Effector memory CD4-positive, alpha-beta T cell (primary cell): ENCODE measurements at regions not wholly inside any gene's neighbourhood (a gene's known extent, or its start where the extent isn't known, plus 50 kb on each side); places are given as distances from the start of the nearest gene placed in this dataset.

ENCODE experiments used
- DNase-seq, 3 donors: peaks; one replicate each; pipeline ENCODE4 v3.0.0-alpha.2; 2020
- H3K27ac ChIP-seq: 2 replicates; pipeline ENCODE4 v1.7.0; 2013; ENCODE audit warnings: mild to moderate bottlenecking, low read length, moderate library complexity; ENCODE audit not compliant: insufficient read depth, poor library complexity, severe bottlenecking
- H3K27me3 ChIP-seq: replicated peaks from 2 replicates; pipeline ENCODE4 v1.7.0; 2013; ENCODE audit warnings: mild to moderate bottlenecking, low read length; ENCODE audit not compliant: insufficient read depth, control insufficient read depth, poor library complexity, severe bottlenecking
- H3K36me3 ChIP-seq: 2 replicates; pipeline ENCODE4 v1.7.0; 2013; ENCODE audit warnings: mild to moderate bottlenecking, low read length, moderate library complexity; ENCODE audit not compliant: control insufficient read depth, insufficient read depth
- H3K4me1 ChIP-seq: 2 replicates; pipeline ENCODE4 v1.7.0; 2013; ENCODE audit warnings: low read length, mild to moderate bottlenecking; ENCODE audit not compliant: control insufficient read depth, insufficient read depth, poor library complexity, severe bottlenecking
- H3K4me3 ChIP-seq: 2 replicates; pipeline ENCODE4 v1.7.0; 2013; ENCODE audit warnings: low read length, low read depth, mild to moderate bottlenecking; ENCODE audit not compliant: insufficient read depth, poor library complexity, severe bottlenecking
- H3K9me3 ChIP-seq: 2 replicates; pipeline ENCODE4 v1.7.0; 2013; ENCODE audit warnings: mild to moderate bottlenecking, low read length, moderate library complexity; ENCODE audit not compliant: control insufficient read depth

DNA sequence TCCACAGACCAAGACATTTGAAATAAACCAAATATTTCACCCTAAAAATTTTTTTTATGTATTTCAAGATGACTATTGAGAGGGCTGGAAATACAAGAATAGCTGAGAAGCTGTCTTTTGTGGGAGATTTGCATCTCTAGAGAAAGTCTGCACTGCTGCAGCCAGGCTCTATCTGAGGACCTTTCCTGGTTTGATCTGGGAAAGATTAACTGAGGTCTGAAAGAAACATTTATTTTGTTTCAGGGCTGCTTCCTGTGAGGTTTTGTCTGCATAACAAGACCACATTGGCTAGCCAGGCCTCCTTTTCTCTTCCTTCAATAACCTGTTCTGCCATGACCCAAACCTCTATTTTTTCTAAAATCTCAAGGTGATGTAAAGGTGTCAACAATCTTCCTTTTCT, 117.5 kb upstream of the ARHGEF26 start:
- Histone ChIP-seq H3K9me3 (no peaks in the 10 kb centered on the region), H3K36me3 (no peaks in the 10 kb centered on the region), H3K27ac (no peak overlapping the region), H3K4me1 (no peaks in the 10 kb centered on the region), H3K27me3 (no peaks in the 10 kb centered on the region), H3K4me3 (no peak overlapping the region)
- no peak for DNase-seq

DNA sequence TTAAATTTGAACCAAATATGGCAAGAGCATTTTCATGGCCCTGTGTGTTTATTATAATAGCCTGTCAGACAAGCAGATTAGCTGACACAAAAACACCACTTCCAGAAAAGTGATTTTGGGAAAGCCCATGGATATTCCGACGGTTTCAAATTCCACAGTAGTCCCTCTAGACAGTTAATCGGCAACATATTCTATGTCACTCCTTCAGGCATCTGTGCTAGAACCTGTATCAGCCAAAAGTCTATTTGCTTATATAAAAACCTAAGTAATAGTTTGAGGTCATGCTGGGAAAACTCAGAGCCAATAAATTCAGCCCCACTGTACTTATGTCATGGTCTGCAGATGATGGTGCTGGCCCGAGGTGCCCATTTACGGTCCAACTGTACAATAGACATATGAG, 110.2 kb upstream of the ARHGEF26 start:
- Histone ChIP-seq H3K9me3 (no peaks in the 10 kb centered on the region), H3K27ac (no peak overlapping the region), H3K27me3 (no peaks in the 10 kb centered on the region), H3K36me3 (no peaks in the 10 kb centered on the region), H3K4me3 (no peak overlapping the region), H3K4me1 (no peaks in the 10 kb centered on the region)
- DNase-seq: no peak

DNA sequence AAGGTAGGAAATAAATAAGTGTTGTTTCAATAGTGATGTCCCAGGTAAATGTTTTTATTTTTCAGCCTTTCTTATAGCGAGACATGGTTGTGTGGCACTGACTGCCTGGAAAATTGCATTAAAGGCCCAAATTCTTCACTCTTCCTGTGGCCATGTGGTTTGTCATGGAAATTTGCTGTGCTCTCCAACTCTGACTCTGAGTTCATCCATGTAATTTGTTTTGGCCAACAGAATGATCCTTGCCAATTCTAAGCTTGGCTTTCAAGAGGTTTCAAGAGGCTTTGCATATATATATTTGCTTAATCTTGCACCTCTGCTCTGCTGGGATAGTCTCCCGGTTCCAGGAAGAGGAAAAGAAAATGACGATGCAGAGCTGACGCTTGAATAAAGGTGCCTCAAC, 107.5 kb upstream of the ARHGEF26 start:
- Histone ChIP-seq H3K9me3 (no peaks in the 10 kb centered on the region), H3K27ac (no peak overlapping the region), H3K4me1 (no peaks in the 10 kb centered on the region), H3K36me3 (no peaks in the 10 kb centered on the region), H3K4me3 (no peak overlapping the region), H3K27me3 (no peaks in the 10 kb centered on the region)
- DNase-seq: no peak

DNA sequence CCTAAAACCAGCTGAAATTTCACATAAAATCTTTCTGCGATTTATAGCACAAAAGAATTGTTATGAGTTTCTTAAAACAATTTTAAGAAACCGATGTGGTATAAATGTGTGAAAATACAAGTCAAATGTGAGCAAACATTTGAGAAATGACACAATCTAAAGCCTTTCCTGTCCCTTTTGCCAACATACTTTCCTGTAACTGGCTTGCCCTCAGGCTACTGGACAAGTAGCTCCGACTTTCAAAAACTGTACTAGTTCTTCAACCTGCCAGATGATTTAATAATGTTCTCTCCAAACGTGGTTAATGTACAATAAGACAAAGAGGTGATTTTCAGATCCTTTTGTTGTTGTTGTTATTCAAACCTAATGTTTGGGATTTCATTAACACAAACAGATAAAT, 105.9 kb upstream of the ARHGEF26 start:
- H3K9me3 ChIP-seq: no peaks in the 10 kb centered on the region
- no peak overlapping the region for H3K27ac ChIP-seq
- no peak for DNase-seq
- no peaks in the 10 kb centered on the region for H3K36me3 ChIP-seq
- no peak overlapping the region for H3K4me3 ChIP-seq
- no peaks in the 10 kb centered on the region for H3K4me1 ChIP-seq
- no peaks in the 10 kb centered on the region for H3K27me3 ChIP-seq

DNA sequence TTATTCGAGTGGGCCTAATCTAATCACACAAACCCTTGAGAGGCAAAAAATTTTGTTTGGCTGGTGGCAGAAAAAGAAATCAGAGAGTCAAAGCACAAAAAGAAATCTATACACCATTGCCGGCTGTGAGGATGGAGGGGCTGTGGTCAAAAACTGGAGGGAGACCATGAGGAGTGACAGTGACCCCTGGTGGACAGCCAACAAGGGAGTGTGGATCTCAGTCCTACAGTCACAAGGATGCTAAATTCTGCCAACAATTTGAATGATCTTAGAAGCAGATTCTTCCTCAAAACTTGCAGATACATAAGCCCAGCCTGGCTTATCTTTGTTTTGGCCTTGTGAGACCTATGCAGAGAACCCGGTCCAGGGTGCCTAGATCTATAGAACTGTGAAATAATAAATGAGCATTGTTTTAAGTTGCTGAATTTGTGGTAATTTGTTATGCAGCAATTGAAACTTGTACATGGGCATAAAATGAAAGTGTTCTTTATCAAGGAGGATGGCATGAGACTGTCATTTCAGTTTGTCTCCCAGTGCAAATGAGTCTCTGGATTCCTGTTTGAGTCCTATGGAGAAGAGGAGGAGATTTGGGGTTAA, 103.0 kb upstream of the ARHGEF26 start:
- Histone ChIP-seq H3K36me3 (no peaks in the 10 kb centered on the region), H3K4me1 (no peaks in the 10 kb centered on the region), H3K27ac (no peak overlapping the region), H3K9me3 (no peaks in the 10 kb centered on the region), H3K27me3 (no peaks in the 10 kb centered on the region), H3K4me3 (no peak overlapping the region)
- peak in 1 of 3 donors; percentile 8 for DNase-seq

DNA sequence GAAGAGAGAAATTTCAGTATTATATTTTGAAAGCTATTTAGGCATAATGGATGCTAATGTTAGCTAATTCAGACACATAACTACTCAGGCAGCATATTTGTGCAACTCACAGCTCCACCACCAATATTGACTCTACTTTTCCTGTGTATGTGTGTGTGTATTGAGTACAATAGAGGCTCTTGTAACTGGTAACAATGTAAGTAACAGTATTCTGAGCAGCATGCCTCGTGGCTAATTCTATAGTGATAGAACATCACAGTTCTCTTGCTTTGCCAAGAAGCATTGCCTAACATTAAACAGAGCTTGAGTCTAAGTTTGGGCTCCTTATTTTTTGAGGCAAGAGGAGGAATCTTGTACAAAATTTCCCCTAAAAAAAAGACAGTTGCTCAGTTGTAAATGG, 98.6 kb upstream of the ARHGEF26 start:
- DNase-seq: no peak

DNA sequence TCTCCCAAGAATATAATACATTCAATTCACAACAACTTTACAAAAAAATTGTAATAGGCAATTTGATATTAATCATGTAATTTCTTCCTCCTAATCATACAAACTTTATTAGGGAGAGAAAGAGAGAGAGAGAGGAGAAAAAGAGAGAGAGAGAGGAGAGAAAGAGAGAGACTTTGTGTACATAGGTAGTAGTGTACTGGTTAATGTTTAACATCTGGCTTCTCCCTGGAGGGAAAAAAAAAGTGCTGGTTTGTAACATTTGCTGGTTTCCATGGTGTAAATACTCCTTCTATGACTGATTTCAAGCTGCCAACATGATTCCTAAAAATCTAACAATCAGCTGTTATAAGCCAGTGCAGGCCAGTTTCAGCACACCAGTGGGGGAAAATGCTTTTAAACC, 98.0 kb upstream of the ARHGEF26 start:
- Histone ChIP-seq H3K9me3 (no peaks in the 10 kb centered on the region), H3K4me1 (no peaks in the 10 kb centered on the region), H3K36me3 (no peaks in the 10 kb centered on the region), H3K27ac (no peak overlapping the region), H3K4me3 (no peak overlapping the region), H3K27me3 (no peaks in the 10 kb centered on the region)
- no peak for DNase-seq

More for the DNA sequence above, 98.6 kb upstream of the ARHGEF26 start:
- H3K36me3 ChIP-seq: no peaks in the 10 kb centered on the region
- H3K9me3 ChIP-seq: no peaks in the 10 kb centered on the region
- no peaks in the 10 kb centered on the region for H3K27me3 ChIP-seq
- no peaks in the 10 kb centered on the region for H3K4me1 ChIP-seq
- H3K4me3 ChIP-seq: no peak overlapping the region
- H3K27ac ChIP-seq: no peak overlapping the region

DNA sequence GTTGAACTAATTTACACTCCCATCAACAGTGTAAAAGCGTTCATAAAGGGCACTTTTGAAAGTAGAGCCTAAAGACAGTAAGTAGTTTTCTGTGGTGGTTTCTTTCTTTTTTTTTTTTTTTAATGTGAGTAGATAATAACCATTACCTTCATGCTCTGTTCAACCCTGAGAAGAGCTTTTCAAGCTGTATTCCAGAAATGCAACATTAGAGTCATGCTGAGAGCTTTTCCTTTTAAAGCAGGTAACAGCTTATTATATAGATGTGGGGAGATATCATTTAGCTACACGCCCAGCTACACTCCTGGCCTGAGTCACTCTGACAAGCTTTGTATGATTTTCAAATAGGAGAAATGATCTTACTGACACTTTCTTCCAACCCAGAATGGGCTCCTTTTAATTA, 96.2 kb upstream of the ARHGEF26 start:
- no peak overlapping the region for H3K4me3 ChIP-seq
- no peaks in the 10 kb centered on the region for H3K4me1 ChIP-seq
- no peaks in the 10 kb centered on the region for H3K9me3 ChIP-seq
- no peaks in the 10 kb centered on the region for H3K27me3 ChIP-seq
- H3K27ac ChIP-seq: no peak overlapping the region
- H3K36me3 ChIP-seq: no peaks in the 10 kb centered on the region
- DNase-seq: no peak

DNA sequence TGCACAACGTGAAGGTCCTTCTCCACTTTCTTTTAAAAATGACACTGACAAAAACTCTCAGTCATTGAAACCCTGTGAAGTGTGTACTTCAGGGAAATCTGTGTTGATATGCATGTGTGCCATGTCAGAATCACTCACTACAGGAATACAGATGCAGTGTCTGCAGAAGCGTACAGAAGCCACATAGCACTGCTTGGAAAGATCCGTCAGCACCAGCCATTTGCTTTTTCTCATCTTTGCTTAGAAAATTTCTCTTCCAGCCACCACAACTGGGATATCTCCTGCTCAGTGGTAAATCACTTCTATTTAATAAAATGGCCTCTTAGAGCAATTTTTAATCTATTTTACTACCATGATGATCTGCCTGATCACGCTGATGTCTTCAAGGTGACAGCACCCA, 91.3 kb upstream of the ARHGEF26 start:
- Histone ChIP-seq H3K4me3 (no peak overlapping the region), H3K36me3 (no peaks in the 10 kb centered on the region), H3K27ac (no peak overlapping the region), H3K4me1 (no peaks in the 10 kb centered on the region), H3K9me3 (no peaks in the 10 kb centered on the region), H3K27me3 (no peaks in the 10 kb centered on the region)
- no peak for DNase-seq

DNA sequence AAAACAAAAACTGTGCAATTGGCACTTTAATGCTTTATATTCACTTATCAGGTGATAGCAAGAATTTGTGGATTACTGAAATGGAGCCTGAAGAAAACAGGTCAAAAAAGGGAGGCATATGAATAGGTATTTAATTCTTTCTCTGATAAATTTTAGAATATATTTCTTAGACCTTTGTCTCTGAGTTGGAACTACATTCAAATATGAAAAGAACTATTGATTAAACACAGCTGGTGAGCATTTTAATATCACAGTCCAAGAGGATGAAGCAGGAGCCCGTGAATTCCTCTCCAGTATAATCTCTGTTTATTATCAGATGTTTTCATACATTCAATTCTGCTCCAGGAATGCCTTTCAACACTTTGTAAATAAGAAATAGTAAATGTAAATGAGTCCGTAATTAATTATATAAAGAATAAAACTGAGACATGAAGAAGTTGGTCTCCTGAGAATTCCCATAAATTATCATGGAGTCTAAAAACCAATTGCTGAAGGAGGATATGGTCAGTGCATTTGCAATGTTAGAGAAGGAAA, 86.3 kb upstream of the ARHGEF26 start:
- Histone ChIP-seq H3K27ac (no peak overlapping the region), H3K4me3 (no peak overlapping the region), H3K4me1 (no peaks in the 10 kb centered on the region), H3K36me3 (no peaks in the 10 kb centered on the region), H3K27me3 (no peaks in the 10 kb centered on the region), H3K9me3 (no peaks in the 10 kb centered on the region)
- no peak for DNase-seq
